ENCODE measurements at regions not wholly inside any gene's neighbourhood (a gene's known extent, or its start where the extent isn't known, plus 50 kb on each side); places are given as distances from the start of the nearest gene placed in this dataset.

GRCh38 chr3:110822971-110823370 lies 248.6 kb upstream of the NECTIN3 start:
- H3K36me3 ChIP-seq (ENCODE audit: insufficient read depth, low read length) = no peaks in the 10 kb centered on the region
- no peaks in the 10 kb centered on the region; the same call in 1 of the 2 replicates for H3K9me3 ChIP-seq (ENCODE audit: control insufficient read depth, insufficient read depth, low read length)
- H3K4me1 ChIP-seq (ENCODE audit: insufficient read depth, low read length) = no peaks in the 10 kb centered on the region
- H3K9ac ChIP-seq (ENCODE audit: low read depth, low read length) = no peak overlapping the region

DNA sequence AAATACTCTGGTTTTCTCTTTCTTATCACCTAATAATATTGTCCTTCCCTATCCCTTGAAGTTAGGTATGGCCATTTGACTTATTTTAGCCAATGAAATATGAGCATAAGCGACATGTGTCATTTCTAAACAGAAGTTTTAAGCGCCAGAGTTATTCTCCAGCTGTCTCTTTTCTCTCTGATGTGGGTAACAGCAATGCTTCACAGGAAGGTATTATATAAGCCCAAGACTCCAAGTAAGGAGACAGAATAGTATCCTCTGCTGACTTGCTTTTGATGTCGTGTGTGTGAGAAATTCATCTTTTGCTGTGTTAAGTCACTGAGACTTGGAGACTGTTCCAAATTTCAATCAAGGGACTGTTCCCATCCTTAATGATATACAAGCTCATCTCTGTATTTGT lies 224.6 kb upstream of the NECTIN3 start:
- no peaks in the 10 kb centered on the region for H3K36me3 ChIP-seq (ENCODE audit: insufficient read depth, low read length)
- H3K4me1 ChIP-seq (ENCODE audit: insufficient read depth, low read length) = no peaks in the 10 kb centered on the region
- H3K9me3 ChIP-seq (ENCODE audit: control insufficient read depth, insufficient read depth, low read length) = no peaks in the 10 kb centered on the region
- H3K9ac ChIP-seq (ENCODE audit: low read depth, low read length) = no peak overlapping the region

- H3K9ac ChIP-seq (ENCODE audit: low read depth, low read length) = no peak overlapping the region
- H3K36me3 ChIP-seq (ENCODE audit: insufficient read depth, low read length) = no peaks in the 10 kb centered on the region
- no peaks in the 10 kb centered on the region; the same call in 1 of the 2 replicates for H3K9me3 ChIP-seq (ENCODE audit: control insufficient read depth, insufficient read depth, low read length)
- no peaks in the 10 kb centered on the region for H3K4me1 ChIP-seq (ENCODE audit: insufficient read depth, low read length)
Observed at GRCh38 chr3:110849064-110849463, 222.6 kb upstream of the NECTIN3 start.

DNA sequence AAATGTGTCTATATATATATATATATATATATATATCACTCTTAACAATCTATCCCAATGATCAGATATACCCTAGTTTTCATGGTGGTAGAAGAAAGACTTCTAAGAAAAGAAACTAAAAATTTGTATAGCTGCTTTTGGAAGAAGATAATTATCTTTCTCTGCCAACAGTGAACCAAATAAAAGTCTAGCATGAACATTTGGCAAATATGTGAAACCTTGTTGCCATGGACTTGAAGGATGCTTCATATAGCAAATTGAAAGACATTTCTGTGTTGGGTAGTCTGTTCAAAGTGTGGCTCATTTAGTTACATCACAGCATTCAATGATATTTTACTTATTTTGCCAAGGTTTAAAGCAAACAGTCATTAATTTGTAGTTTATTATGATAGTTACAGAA lies 219.9 kb upstream of the NECTIN3 start:
- Histone ChIP-seq H3K4me1 (ENCODE audit: insufficient read depth, low read length) (no peaks in the 10 kb centered on the region), H3K36me3 (ENCODE audit: insufficient read depth, low read length) (no peaks in the 10 kb centered on the region), H3K9ac (ENCODE audit: low read depth, low read length) (no peak overlapping the region), H3K9me3 (ENCODE audit: control insufficient read depth, insufficient read depth, low read length) (no peaks in the 10 kb centered on the region; the same call in 1 of the 2 replicates)

- Histone ChIP-seq H3K36me3 (ENCODE audit: insufficient read depth, low read length) (no peaks in the 10 kb centered on the region), H3K9me3 (ENCODE audit: control insufficient read depth, insufficient read depth, low read length) (no peaks in the 10 kb centered on the region; the same call in 1 of the 2 replicates), H3K9ac (ENCODE audit: low read depth, low read length) (no peak overlapping the region), H3K4me1 (ENCODE audit: insufficient read depth, low read length) (no peaks in the 10 kb centered on the region)
Observed at GRCh38 chr3:110855207-110855606, 216.4 kb upstream of the NECTIN3 start.

GRCh38 chr3:110856916-110857315 lies 214.7 kb upstream of the NECTIN3 start:
- no peaks in the 10 kb centered on the region; the same call in 1 of the 2 replicates for H3K9me3 ChIP-seq (ENCODE audit: control insufficient read depth, insufficient read depth, low read length)
- no peaks in the 10 kb centered on the region for H3K36me3 ChIP-seq (ENCODE audit: insufficient read depth, low read length)
- H3K4me1 ChIP-seq (ENCODE audit: insufficient read depth, low read length) = no peaks in the 10 kb centered on the region
- no peak overlapping the region for H3K9ac ChIP-seq (ENCODE audit: low read depth, low read length)

DNA sequence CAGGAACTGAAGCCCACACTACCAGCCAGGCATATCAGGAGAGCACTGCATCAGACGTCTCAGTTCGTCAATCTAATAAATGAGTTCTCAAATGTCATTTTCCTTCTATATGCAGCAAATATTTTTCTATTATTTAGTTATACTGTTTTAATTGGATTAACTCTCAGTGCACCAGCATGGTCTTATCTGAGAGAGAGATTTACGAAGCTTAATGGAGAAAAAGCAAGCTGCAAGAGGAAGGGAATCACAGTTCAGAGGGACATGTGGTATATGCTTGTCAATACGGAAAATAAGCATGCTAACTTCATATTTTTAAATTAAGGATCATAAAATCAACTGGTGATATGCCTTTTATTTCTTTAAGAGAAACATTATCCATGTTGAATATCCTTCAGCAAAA lies 213.1 kb upstream of the NECTIN3 start:
- H3K36me3 ChIP-seq (ENCODE audit: insufficient read depth, low read length) = no peaks in the 10 kb centered on the region
- no peaks in the 10 kb centered on the region for H3K9me3 ChIP-seq (ENCODE audit: control insufficient read depth, insufficient read depth, low read length)
- no peak overlapping the region for H3K9ac ChIP-seq (ENCODE audit: low read depth, low read length)
- no peaks in the 10 kb centered on the region for H3K4me1 ChIP-seq (ENCODE audit: insufficient read depth, low read length)

DNA sequence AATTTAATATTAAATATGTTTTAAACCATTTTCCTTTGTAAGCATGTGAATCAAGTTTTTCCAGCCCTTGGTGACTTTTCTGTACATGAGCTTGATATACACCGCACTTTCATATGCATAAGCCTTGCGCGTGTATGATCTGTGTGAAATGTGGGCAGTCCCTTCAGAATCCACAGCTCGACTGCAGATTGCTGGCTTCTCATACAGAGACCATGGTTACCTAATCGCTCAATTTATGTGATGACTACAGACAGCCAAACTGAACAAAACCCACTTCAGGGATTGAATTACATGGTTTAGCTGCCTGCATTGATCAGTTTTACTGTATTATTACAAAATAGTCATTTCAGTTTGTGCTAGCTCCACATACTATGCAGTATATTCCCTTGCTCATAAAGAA lies 212.3 kb upstream of the NECTIN3 start:
- H3K9ac ChIP-seq (ENCODE audit: low read depth, low read length) = no peak overlapping the region
- no peaks in the 10 kb centered on the region for H3K9me3 ChIP-seq (ENCODE audit: control insufficient read depth, insufficient read depth, low read length)
- H3K4me1 ChIP-seq (ENCODE audit: insufficient read depth, low read length) = no peaks in the 10 kb centered on the region
- H3K36me3 ChIP-seq (ENCODE audit: insufficient read depth, low read length) = no peaks in the 10 kb centered on the region

- Histone ChIP-seq H3K9me3 (ENCODE audit: control insufficient read depth, insufficient read depth, low read length) (no peaks in the 10 kb centered on the region), H3K9ac (ENCODE audit: low read depth, low read length) (no peak overlapping the region), H3K4me1 (ENCODE audit: insufficient read depth, low read length) (no peaks in the 10 kb centered on the region), H3K36me3 (ENCODE audit: insufficient read depth, low read length) (no peaks in the 10 kb centered on the region)
Observed at GRCh38 chr3:110859993-110860392, 211.6 kb upstream of the NECTIN3 start.

GRCh38 chr3:110865934-110866333 lies 205.7 kb upstream of the NECTIN3 start:
- no peak overlapping the region for H3K9ac ChIP-seq (ENCODE audit: low read depth, low read length)
- no peaks in the 10 kb centered on the region for H3K36me3 ChIP-seq (ENCODE audit: insufficient read depth, low read length)
- no peaks in the 10 kb centered on the region for H3K4me1 ChIP-seq (ENCODE audit: insufficient read depth, low read length)
- H3K9me3 ChIP-seq (ENCODE audit: control insufficient read depth, insufficient read depth, low read length) = no peaks in the 10 kb centered on the region

GRCh38 chr3:110868106-110868505 lies 203.5 kb upstream of the NECTIN3 start:
- Histone ChIP-seq H3K9me3 (ENCODE audit: control insufficient read depth, insufficient read depth, low read length) (no peaks in the 10 kb centered on the region), H3K36me3 (ENCODE audit: insufficient read depth, low read length) (no peaks in the 10 kb centered on the region)

DNA sequence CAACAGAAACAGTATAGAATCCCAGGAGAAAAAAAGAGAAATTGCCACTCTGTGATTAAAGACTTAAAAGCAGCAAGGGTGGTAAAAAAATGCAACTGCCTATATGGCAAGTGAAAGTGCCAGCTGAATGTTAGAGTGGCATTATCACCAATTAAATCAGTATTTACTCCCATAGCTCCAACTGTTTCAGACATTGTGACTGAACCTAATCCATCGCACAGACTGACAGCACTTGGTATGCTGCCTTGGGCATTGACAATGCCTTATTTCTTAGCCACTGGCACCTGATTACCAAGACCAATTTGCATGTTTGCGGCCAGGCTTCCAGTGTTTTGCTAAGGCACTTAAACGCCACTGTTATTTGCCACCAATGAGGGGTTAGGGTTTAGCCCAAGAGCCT lies 201.9 kb upstream of the NECTIN3 start:
- Histone ChIP-seq H3K9ac (ENCODE audit: low read depth, low read length) (no peak overlapping the region), H3K4me1 (ENCODE audit: insufficient read depth, low read length) (no peaks in the 10 kb centered on the region), H3K9me3 (ENCODE audit: control insufficient read depth, insufficient read depth, low read length) (no peaks in the 10 kb centered on the region; the same call in 1 of the 2 replicates), H3K36me3 (ENCODE audit: insufficient read depth, low read length) (no peaks in the 10 kb centered on the region)

More at GRCh38 chr3:110868106-110868505, 203.5 kb upstream of the NECTIN3 start:
- H3K9ac ChIP-seq (ENCODE audit: low read depth, low read length) = no peak overlapping the region
- no peaks in the 10 kb centered on the region for H3K4me1 ChIP-seq (ENCODE audit: insufficient read depth, low read length)

DNA sequence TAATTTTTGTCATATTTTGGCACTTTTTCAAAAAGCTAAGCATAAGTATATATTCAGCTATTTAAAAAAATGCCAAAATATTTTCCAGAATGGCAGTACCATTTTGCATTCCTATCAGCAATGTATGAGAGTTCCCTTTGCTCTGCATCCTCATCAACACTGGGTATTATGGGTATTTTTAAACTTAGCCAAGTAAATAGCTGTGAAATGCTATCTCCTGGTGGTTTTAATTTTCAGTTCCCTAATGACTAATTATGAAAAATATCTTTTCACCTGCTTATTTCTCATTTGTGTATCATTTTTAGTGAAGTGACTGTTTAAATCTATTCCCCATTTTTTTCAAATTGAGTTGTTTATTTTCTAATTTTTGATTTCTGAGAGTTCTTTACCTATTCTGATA lies 199.7 kb upstream of the NECTIN3 start:
- H3K9me3 ChIP-seq (ENCODE audit: control insufficient read depth, insufficient read depth, low read length) = no peaks in the 10 kb centered on the region; the same call in 1 of the 2 replicates
- no peak overlapping the region for H3K9ac ChIP-seq (ENCODE audit: low read depth, low read length)
- no peaks in the 10 kb centered on the region for H3K4me1 ChIP-seq (ENCODE audit: insufficient read depth, low read length)
- H3K36me3 ChIP-seq (ENCODE audit: insufficient read depth, low read length) = no peaks in the 10 kb centered on the region

GRCh38 chr3:110878692-110879091 lies 192.9 kb upstream of the NECTIN3 start:
- H3K36me3 ChIP-seq (ENCODE audit: insufficient read depth, low read length) = no peaks in the 10 kb centered on the region
- no peaks in the 10 kb centered on the region for H3K4me1 ChIP-seq (ENCODE audit: insufficient read depth, low read length)
- H3K9me3 ChIP-seq (ENCODE audit: control insufficient read depth, insufficient read depth, low read length) = peaks cover 4% of the 10 kb centered on the region; the same call in 1 of the 2 replicates
- no peak overlapping the region for H3K9ac ChIP-seq (ENCODE audit: low read depth, low read length)

DNA sequence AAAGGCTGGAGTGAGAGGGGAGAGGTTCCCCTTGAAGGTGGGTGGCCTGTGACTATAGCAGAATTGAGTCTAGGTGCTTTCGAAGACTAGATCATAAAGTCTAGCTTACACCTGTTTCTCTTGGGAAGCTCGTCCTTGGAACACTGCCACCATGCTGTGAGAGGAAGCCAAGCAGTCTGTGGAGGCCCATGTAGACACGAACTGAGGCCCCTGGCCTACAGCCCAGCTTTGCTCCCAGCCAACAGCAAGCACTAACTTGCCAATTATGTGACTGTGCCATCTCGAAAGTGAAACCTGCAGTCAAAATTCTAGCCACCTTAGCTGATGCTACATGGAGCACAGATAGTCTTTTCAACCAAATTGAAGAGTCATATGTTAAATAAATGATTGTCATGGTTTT lies 190.5 kb upstream of the NECTIN3 start:
- H3K4me1 ChIP-seq (ENCODE audit: insufficient read depth, low read length) = no peaks in the 10 kb centered on the region
- no peak overlapping the region for H3K9ac ChIP-seq (ENCODE audit: low read depth, low read length)
- no peaks in the 10 kb centered on the region for H3K36me3 ChIP-seq (ENCODE audit: insufficient read depth, low read length)
- H3K9me3 ChIP-seq (ENCODE audit: control insufficient read depth, insufficient read depth, low read length) = peaks cover 4% of the 10 kb centered on the region; the same call in 1 of the 2 replicates
